ENCODE measurements at regions not wholly inside any gene's neighbourhood (a gene's known extent, or its start where the extent isn't known, plus 50 kb on each side); places are given as distances from the start of the nearest gene placed in this dataset.

DNA sequence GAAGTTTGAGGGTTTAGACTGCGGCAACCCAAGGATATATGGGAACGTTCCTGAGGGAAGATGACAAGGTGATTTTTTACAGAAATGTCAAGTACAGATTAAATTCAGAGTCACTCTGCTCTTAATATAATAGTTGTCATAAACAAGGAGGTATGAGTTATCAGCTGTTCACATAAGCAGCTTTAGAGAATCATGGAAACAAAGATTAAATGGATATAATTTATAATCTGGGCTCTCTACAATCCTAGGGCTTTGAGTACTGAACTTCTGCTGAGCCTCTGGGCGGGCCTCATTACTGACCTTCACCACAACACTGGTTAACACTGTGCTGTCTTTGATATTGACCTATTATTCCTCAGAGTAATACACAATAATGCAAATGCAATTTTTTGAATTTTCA lies 577.8 kb downstream of the RPS29 start:
- TF ChIP-seq, protein P1, sequence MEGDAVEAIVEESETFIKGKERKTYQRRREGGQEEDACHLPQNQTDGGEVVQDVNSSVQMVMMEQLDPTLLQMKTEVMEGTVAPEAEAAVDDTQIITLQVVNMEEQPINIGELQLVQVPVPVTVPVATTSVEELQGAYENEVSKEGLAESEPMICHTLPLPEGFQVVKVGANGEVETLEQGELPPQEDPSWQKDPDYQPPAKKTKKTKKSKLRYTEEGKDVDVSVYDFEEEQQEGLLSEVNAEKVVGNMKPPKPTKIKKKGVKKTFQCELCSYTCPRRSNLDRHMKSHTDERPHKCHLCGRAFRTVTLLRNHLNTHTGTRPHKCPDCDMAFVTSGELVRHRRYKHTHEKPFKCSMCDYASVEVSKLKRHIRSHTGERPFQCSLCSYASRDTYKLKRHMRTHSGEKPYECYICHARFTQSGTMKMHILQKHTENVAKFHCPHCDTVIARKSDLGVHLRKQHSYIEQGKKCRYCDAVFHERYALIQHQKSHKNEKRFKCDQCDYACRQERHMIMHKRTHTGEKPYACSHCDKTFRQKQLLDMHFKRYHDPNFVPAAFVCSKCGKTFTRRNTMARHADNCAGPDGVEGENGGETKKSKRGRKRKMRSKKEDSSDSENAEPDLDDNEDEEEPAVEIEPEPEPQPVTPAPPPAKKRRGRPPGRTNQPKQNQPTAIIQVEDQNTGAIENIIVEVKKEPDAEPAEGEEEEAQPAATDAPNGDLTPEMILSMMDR (IDR thresholded peaks at IDR 0.05): no peak
- TF ChIP-seq POLR2AphosphoS5 (IDR thresholded peaks at IDR 0.05) (no peak), POLR2A (IDR thresholded peaks at IDR 0.05) (no peak)
